Right lobe of liver (tissue), 6 donors: ENCODE measurements at regions not wholly inside any gene's neighbourhood (a gene's known extent, or its start where the extent isn't known, plus 50 kb on each side); places are given as distances from the start of the nearest gene placed in this dataset.

Experiments
- ATAC-seq, 4 donors: fragments of 200-7000 bp; cut with Tn5 transposase; one replicate each; pipeline ENCODE4 v1.9.1; 2020; ENCODE audit warnings: mild to moderate bottlenecking in 4 of 4, moderate library complexity in 4 of 4
- DNase-seq, 3 donors: peaks; one replicate each; pipeline ENCODE4 v3.0.0-alpha.2; 2020
- H3K27ac ChIP-seq, 3 donors: fragments of 200-600 bp; one replicate each; pipeline ENCODE4 v1.8.0; 2022
- H3K27me3 ChIP-seq, 2 donors: fragments of 200-600 bp; one replicate each; pipeline ENCODE4 v1.8.0; 2022
- H3K36me3 ChIP-seq, 4 donors: fragments of 200-600 bp; sonication (generic) in 1 of 4; one replicate each; pipeline versions ENCODE4 v1.5.1 to v1.8.0; 2017 to 2022; ENCODE audit warnings: control low read depth in 1 of 4
- H3K4me1 ChIP-seq, 4 donors: fragments of 200-600 bp; sonication (generic) in 1 of 4; one replicate each; pipeline versions ENCODE4 v1.5.1 to v1.8.0; 2017 to 2022; ENCODE audit warnings: control low read depth in 1 of 4
- H3K4me3 ChIP-seq, 3 donors: fragments of 200-600 bp; one replicate each; pipeline ENCODE4 v1.8.0; 2022
- H3K9me3 ChIP-seq, 4 donors: fragments of 200-600 bp; sonication (generic) in 1 of 4; one replicate each; pipeline versions ENCODE4 v1.5.1 to v1.8.0; 2017 to 2022; ENCODE audit warnings: control low read depth in 1 of 4
- CTCF ChIP-seq, 4 donors: fragments of 200-600 bp in 3 of 4; fragments of 450-650 bp in 1 of 4; IDR thresholded peaks; one replicate each; pipeline versions ENCODE4 v1.5.1 to v1.8.0; 2016 to 2022; ENCODE audit warnings: antibody characterized with exemption in 4 of 4, mild to moderate bottlenecking in 2 of 4
- POLR2A ChIP-seq: fragments of 450-650 bp; IDR thresholded peaks from one replicate; pipeline ENCODE4 v1.6.1; 2017; ENCODE audit warnings: antibody characterized with exemption, mild to moderate bottlenecking
- WGBS: methylation state at CpG from one replicate; pipeline ENCODE4 v1.1.6; 2018; ENCODE audit warnings: low coverage, low lambda C conversion rate; ENCODE audit not compliant: insufficient coverage; ENCODE audit errors: missing lambda C conversion rate; 5-methylcytosine and 5-hydroxymethylcytosine counted together
- intact Hi-C, 2 donors: fragments of 100-400 bp; cut with DNase I; formaldehyde crosslinking; loops; one replicate each; pipeline versions ENCODE4 v1.11.2 to v1.14.1; 2022
- donor health status: DM: no; HTN: yes; CAD: no.
- donor health status: DM: no; HTN: no; CAD: no.
- donor health status: DM: no; HTN: no; CAD: no.
- donor health status: DM: no; HTN: yes; CAD: no.
- donor health status: DM: no; HTN: yes; CAD: no.

GRCh38 chr17:34416116-34416515 lies 53.1 kb upstream of the CCL1 start:
- no peaks in the 10 kb centered on the region for H3K9me3 ChIP-seq
- no CpG with 5 or more reads among the region's 2 CpGs for WGBS
- no peak overlapping the region for H3K27ac ChIP-seq
- no peak for ATAC-seq
- H3K27me3 ChIP-seq: no peaks in the 10 kb centered on the region
- no peaks in the 10 kb centered on the region for H3K4me1 ChIP-seq
- no peak for DNase-seq
- TF ChIP-seq POLR2A: no peak
- TF ChIP-seq CTCF (IDR thresholded peaks at IDR 0.05): no peak
- intact Hi-C loops: loop anchor here in 1 of 2 donors (10.0 kb wide), 2 partner anchors 109 to 719 kb away; no protein-coding TSS in a partner anchor
- H3K4me3 ChIP-seq: no peak overlapping the region
- H3K36me3 ChIP-seq: no peaks in the 10 kb centered on the region

- TF ChIP-seq POLR2A (no peak), CTCF (IDR thresholded peaks at IDR 0.05) (no peak)
- intact Hi-C loops: loop anchor here in 1 of 2 donors (10.0 kb wide), 2 partner anchors 110 to 720 kb away; no protein-coding TSS in a partner anchor
- Histone ChIP-seq H3K27ac (no peak overlapping the region), H3K4me1 (no peaks in the 10 kb centered on the region), H3K27me3 (no peaks in the 10 kb centered on the region), H3K36me3 (no peaks in the 10 kb centered on the region), H3K9me3 (no peaks in the 10 kb centered on the region), H3K4me3 (no peak overlapping the region)
- 29% methylated on average over 6 of the region's 6 CpGs for WGBS
- no peak for ATAC-seq
- no peak for DNase-seq
Measured at GRCh38 chr17:34414339-34414738, 51.3 kb upstream of the CCL1 start.

- DNase-seq (no peak), ATAC-seq (peak in 2 of 4 donors; percentile 17 to 18)
- H3K36me3 ChIP-seq: no peaks in the 10 kb centered on the region
- WGBS: 46% methylated on average over 11 of the region's 12 CpGs
- no peak overlapping the region for H3K27ac ChIP-seq
- no peaks in the 10 kb centered on the region for H3K9me3 ChIP-seq
- no peaks in the 10 kb centered on the region for H3K4me1 ChIP-seq
- no peaks in the 10 kb centered on the region for H3K27me3 ChIP-seq
- H3K4me3 ChIP-seq: no peak overlapping the region
- TF ChIP-seq CTCF (IDR thresholded peaks at IDR 0.05) (no peak), POLR2A (no peak)
- intact Hi-C loops: loop anchor here in 1 of 2 donors (10.0 kb wide), 2 partner anchors 111 to 721 kb away; no protein-coding TSS in a partner anchor
Measured at GRCh38 chr17:34413443-34414119, 50.5 kb upstream of the CCL1 start.

- Histone ChIP-seq H3K36me3 (no peaks in the 10 kb centered on the region), H3K9me3 (no peaks in the 10 kb centered on the region), H3K4me1 (no peaks in the 10 kb centered on the region), H3K27ac (no peak overlapping the region), H3K27me3 (no peaks in the 10 kb centered on the region), H3K4me3 (no peak overlapping the region)
- intact Hi-C loops: loop anchor here in 1 of 2 donors (10.0 kb wide), 2 partner anchors 112 to 722 kb away; no protein-coding TSS in a partner anchor
- DNase-seq: no peak
- 74% methylated on average over 3 of the region's 3 CpGs for WGBS
- TF ChIP-seq POLR2A: no peak
- TF ChIP-seq CTCF (IDR thresholded peaks at IDR 0.05): no peak
- ATAC-seq: no peak
Measured at GRCh38 chr17:34412965-34413441, 50.0 kb upstream of the CCL1 start.
